ENCODE measurements at regions not wholly inside any gene's neighbourhood (a gene's known extent, or its start where the extent isn't known, plus 50 kb on each side); places are given as distances from the start of the nearest gene placed in this dataset.

DNA sequence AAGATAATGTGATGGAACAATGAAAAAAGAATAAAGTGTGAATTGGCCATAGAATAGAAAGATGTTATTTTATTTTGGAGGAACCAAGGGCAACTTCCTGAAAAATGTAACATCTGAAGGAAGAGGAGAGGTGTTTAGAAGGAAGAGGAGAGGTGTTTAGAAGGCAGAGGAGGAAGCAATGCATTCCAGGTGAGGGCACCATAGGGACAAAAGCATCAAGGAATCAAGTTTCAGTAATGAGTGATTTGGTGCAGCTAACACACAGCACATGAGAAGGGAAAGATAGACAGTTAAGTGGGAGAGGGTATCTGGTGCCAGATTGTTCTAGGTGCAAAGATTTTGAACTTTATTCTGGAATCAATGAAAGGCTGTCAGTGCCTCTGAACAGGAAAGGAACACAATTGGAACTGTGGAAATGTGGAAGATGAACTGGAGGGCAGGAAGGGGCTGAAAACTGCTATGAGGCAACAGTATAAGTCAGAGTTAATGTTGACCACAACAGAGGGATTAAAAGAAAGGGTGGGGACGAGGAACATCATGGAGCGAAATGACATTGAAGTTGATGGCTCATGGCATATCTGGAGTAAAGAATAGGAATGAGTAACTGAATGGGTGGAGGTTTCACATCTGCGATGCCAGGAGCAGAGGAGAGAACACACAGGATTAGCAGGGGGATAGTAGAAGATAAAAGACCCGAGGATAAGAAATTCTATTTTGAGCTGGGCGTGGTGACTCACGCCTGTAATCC lies 326.6 kb downstream of the LRIG3 start:
- TF ChIP-seq, protein P1, sequence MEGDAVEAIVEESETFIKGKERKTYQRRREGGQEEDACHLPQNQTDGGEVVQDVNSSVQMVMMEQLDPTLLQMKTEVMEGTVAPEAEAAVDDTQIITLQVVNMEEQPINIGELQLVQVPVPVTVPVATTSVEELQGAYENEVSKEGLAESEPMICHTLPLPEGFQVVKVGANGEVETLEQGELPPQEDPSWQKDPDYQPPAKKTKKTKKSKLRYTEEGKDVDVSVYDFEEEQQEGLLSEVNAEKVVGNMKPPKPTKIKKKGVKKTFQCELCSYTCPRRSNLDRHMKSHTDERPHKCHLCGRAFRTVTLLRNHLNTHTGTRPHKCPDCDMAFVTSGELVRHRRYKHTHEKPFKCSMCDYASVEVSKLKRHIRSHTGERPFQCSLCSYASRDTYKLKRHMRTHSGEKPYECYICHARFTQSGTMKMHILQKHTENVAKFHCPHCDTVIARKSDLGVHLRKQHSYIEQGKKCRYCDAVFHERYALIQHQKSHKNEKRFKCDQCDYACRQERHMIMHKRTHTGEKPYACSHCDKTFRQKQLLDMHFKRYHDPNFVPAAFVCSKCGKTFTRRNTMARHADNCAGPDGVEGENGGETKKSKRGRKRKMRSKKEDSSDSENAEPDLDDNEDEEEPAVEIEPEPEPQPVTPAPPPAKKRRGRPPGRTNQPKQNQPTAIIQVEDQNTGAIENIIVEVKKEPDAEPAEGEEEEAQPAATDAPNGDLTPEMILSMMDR (conservative IDR thresholded peaks at IDR 0.05; ENCODE audit: low read depth, low read length): no peak
- TF ChIP-seq POLR2A (IDR thresholded peaks at IDR 0.05; ENCODE audit: low read depth, low read length) (no peak), MAFK (IDR thresholded peaks at IDR 0.05; ENCODE audit: low read depth, low read length) (no peak), MAZ (IDR thresholded peaks at IDR 0.05; ENCODE audit: borderline replicate concordance, low read depth, low read length) (no peak), CEBPB (IDR thresholded peaks at IDR 0.05; ENCODE audit: low read depth, low read length) (no peak), BHLHE40 (IDR thresholded peaks at IDR 0.05; ENCODE audit: low read depth, low read length) (no peak), SMC3 (IDR thresholded peaks at IDR 0.05; ENCODE audit: low read depth, low read length) (no peak), RAD21 (IDR thresholded peaks at IDR 0.05; ENCODE audit: low read length) (no peak), RFX5 (IDR thresholded peaks at IDR 0.05; ENCODE audit: low read depth, low read length) (no peak), FOS (IDR thresholded peaks at IDR 0.05; ENCODE audit: low read depth, low read length) (no peak), MXI1 (IDR thresholded peaks at IDR 0.05; ENCODE audit: borderline replicate concordance, low read depth, low read length) (no peak)
- TF ChIP-seq, protein P2, sequence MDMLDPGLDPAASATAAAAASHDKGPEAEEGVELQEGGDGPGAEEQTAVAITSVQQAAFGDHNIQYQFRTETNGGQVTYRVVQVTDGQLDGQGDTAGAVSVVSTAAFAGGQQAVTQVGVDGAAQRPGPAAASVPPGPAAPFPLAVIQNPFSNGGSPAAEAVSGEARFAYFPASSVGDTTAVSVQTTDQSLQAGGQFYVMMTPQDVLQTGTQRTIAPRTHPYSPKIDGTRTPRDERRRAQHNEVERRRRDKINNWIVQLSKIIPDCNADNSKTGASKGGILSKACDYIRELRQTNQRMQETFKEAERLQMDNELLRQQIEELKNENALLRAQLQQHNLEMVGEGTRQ (IDR thresholded peaks at IDR 0.05; ENCODE audit: low read depth, low read length): no peak
